SK-N-SH treated with all-trans-retinoic acid at 6 μM for 48 hours (cell line): ENCODE measurements at regions not wholly inside any gene's neighbourhood (a gene's known extent, or its start where the extent isn't known, plus 50 kb on each side); places are given as distances from the start of the nearest gene placed in this dataset.

Source experiments
- ATAC-seq: fragments of 200-7000 bp; cut with Tn5 transposase; 3 replicates; pipeline ENCODE4 v1.9.1; 2020; ENCODE audit warnings: mild to moderate bottlenecking, moderate library complexity
- ARNTL ChIP-seq: fragments of 450-650 bp; formaldehyde crosslinking; IDR thresholded peaks from 2 replicates; pipeline ENCODE4 v1.5.0; 2020; ENCODE audit warnings: low read depth, mild to moderate bottlenecking, moderate library complexity, borderline replicate concordance
- BACH2 ChIP-seq: fragments of 250-450 bp; sonication (Bioruptor Pico); IDR thresholded peaks from 2 replicates; pipeline ENCODE4 v1.9.0; 2021; ENCODE audit warnings: mild to moderate bottlenecking, borderline replicate concordance
- CSDC2 ChIP-seq: fragments of 250-450 bp; sonication (Bioruptor Pico); IDR thresholded peaks from 2 replicates; pipeline ENCODE4 v1.5.0; 2020; ENCODE audit warnings: mild to moderate bottlenecking, moderate library complexity
- ESRRG ChIP-seq: fragments of 250-450 bp; sonication (Bioruptor Pico); IDR thresholded peaks from 2 replicates; pipeline ENCODE4 v1.6.1; 2021; ENCODE audit warnings: mild to moderate bottlenecking
- GLIS3 ChIP-seq: fragments of 250-450 bp; sonication (Bioruptor Pico); IDR thresholded peaks from 2 replicates; pipeline ENCODE4 v1.5.0; 2020; ENCODE audit warnings: mild to moderate bottlenecking, moderate library complexity
- ISL1 ChIP-seq: fragments of 250-450 bp; sonication (Bioruptor Pico); IDR thresholded peaks from 2 replicates; pipeline ENCODE4 v2.1.2; 2022; ENCODE audit warnings: mild to moderate bottlenecking, moderate library complexity
- OSR1 ChIP-seq: fragments of 250-450 bp; sonication (Bioruptor Pico); IDR thresholded peaks from 2 replicates; pipeline ENCODE4 v1.8.0; 2022; ENCODE audit warnings: moderate library complexity, mild to moderate bottlenecking, inconsistent platforms
- PPARA ChIP-seq: fragments of 250-450 bp; sonication (Bioruptor Pico); IDR thresholded peaks from 2 replicates; pipeline ENCODE4 v1.5.0; 2020; ENCODE audit warnings: mild to moderate bottlenecking, borderline replicate concordance
- RARB ChIP-seq: fragments of 250-450 bp; sonication (Bioruptor Pico); IDR thresholded peaks from 2 replicates; pipeline ENCODE4 v1.8.0; 2021; ENCODE audit warnings: mild to moderate bottlenecking, moderate library complexity
- SNAI2 ChIP-seq: fragments of 250-450 bp; sonication (Bioruptor Pico); IDR thresholded peaks from 2 replicates; pipeline ENCODE4 v1.5.0; 2020; ENCODE audit warnings: mild to moderate bottlenecking, moderate library complexity
- TCF4 ChIP-seq: fragments of 250-450 bp; sonication (Bioruptor Pico); IDR thresholded peaks from 2 replicates; pipeline ENCODE4 v1.8.0; 2021; ENCODE audit warnings: mild to moderate bottlenecking, moderate library complexity, borderline replicate concordance
- TOX ChIP-seq: fragments of 250-450 bp; sonication (Bioruptor Pico); IDR thresholded peaks from 2 replicates; pipeline ENCODE4 v1.8.0; 2021; ENCODE audit warnings: mild to moderate bottlenecking, moderate library complexity, borderline replicate concordance
- ZC3H10 ChIP-seq: fragments of 250-450 bp; sonication (Bioruptor Pico); IDR thresholded peaks from 2 replicates; pipeline ENCODE4 v1.5.1; 2021; ENCODE audit warnings: mild to moderate bottlenecking, moderate library complexity
- ZFP3 ChIP-seq: fragments of 250-450 bp; sonication (Bioruptor Pico); IDR thresholded peaks from 2 replicates; pipeline ENCODE4 v1.5.0; 2020; ENCODE audit warnings: mild to moderate bottlenecking, moderate library complexity
- ZFP30 ChIP-seq: fragments of 450-650 bp; formaldehyde crosslinking; IDR thresholded peaks from 2 replicates; pipeline ENCODE4 v1.5.0; 2022; ENCODE audit warnings: mild to moderate bottlenecking, moderate library complexity
- ZNF565 ChIP-seq: fragments of 450-650 bp; formaldehyde crosslinking; conservative IDR thresholded peaks from 2 replicates; pipeline ENCODE4 v1.5.0; 2020; ENCODE audit warnings: low read depth, mild to moderate bottlenecking, moderate library complexity
- ZNF70 ChIP-seq: fragments of 450-650 bp; formaldehyde crosslinking; IDR thresholded peaks from 2 replicates; pipeline ENCODE4 v1.5.0; 2020; ENCODE audit warnings: mild to moderate bottlenecking, moderate library complexity
- ZNF8 ChIP-seq: fragments of 450-650 bp; formaldehyde crosslinking; IDR thresholded peaks from 2 replicates; pipeline ENCODE4 v1.5.0; 2020; ENCODE audit warnings: mild to moderate bottlenecking, moderate library complexity
- TF ChIP-seq, protein P1 (sequence below): fragments of 250-450 bp; sonication (Bioruptor Pico); IDR thresholded peaks from 2 replicates; pipeline ENCODE4 v1.5.1; 2021; ENCODE audit warnings: mild to moderate bottlenecking, moderate library complexity
- TF ChIP-seq, protein P2 (sequence below): fragments of 250-450 bp; sonication (Bioruptor Pico); IDR thresholded peaks from 2 replicates; pipeline ENCODE4 v1.8.0; 2020; ENCODE audit warnings: mild to moderate bottlenecking, moderate library complexity, borderline replicate concordance
- TF ChIP-seq, protein P3 (sequence below): fragments of 250-450 bp; sonication (Bioruptor Pico); IDR thresholded peaks from 2 replicates; pipeline ENCODE4 v1.5.0; 2020; ENCODE audit warnings: mild to moderate bottlenecking, moderate library complexity

DNA sequence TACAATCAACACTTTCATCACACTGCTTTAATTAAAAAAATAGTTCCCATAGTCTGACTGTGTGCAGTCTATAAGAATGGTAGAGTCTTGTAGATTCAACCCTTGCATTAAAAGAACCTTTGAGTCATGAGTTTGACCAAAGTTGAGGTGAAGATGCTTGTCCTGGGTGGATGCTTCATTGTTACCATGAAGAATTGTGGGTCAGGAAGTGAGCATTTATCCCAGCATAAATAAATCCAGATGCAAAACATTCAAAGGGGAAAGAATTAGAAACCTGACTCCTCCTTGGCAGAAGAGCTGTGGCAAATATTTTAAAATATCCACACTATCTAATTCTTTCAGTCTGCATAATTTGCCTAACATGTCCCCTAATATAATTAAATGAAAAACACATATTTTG, 72.9 kb upstream of the SPAG17 start:
- no peak for ATAC-seq
- TF ChIP-seq GLIS3 (CRISPR knock-in tag) (no peak), TCF4 (CRISPR knock-in tag) (no peak), PPARA (CRISPR knock-in tag) (no peak), ZFP3 (CRISPR knock-in tag) (no peak), CSDC2 (CRISPR knock-in tag) (no peak), ZC3H10 (CRISPR knock-in tag) (no peak), ZNF565 (no peak), ZFP30 (CRISPR knock-in tag) (no peak), ZNF8 (CRISPR knock-in tag) (no peak)

DNA sequence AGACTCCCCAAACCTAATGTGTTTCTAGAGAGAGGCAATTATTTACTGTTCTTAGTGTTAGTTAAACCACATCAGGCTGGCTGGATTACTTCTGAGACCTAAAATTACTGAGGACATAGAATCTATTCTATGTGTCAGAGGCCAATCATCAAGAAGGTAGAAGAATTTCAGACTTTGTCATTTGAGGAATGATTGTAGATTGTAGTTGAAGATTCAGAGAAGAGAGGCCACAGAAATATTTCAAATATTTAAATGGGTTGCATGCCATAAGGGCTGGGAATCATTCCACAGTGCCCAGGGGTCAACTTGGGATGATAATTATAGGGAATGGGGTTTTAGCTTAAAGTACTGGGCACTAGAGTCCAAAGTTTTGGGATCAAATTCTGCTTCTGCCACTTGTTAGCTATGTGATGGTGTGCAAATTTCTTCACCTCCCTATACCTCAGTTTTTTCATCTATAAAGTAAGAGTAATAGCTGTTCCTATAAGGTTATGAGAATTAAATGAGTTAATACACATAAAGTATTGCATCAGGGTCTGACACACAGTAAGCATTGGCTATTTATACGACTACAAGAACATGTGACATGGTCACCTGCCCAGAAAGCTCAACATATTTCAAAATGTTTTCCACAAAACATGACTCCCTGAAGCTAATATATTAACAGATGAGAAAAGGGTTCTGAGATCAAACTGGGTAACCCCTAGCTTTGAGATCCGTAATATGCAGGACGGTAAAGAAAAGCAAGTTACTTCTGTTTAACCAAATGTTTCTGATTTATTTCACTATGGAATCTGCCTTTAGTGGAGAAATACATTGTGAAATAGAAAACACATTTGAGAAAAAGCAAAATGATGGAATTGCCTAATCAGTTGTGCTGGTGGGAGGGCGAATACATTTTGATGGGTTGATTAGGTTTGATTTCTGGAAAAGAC, 69.7 kb upstream of the SPAG17 start:
- TF ChIP-seq ZNF565, result no peak
- TF ChIP-seq BACH2 (CRISPR knock-in tag), result no peak
- no peak for TF ChIP-seq ESRRG (CRISPR knock-in tag)
- TF ChIP-seq ZNF8 (CRISPR knock-in tag), result no peak
- TF ChIP-seq TCF4 (CRISPR knock-in tag), result no peak
- TF ChIP-seq OSR1 (CRISPR knock-in tag), result no peak
- TF ChIP-seq SNAI2, result no peak
- TF ChIP-seq PPARA (CRISPR knock-in tag), result no peak
- TF ChIP-seq, protein P1, sequence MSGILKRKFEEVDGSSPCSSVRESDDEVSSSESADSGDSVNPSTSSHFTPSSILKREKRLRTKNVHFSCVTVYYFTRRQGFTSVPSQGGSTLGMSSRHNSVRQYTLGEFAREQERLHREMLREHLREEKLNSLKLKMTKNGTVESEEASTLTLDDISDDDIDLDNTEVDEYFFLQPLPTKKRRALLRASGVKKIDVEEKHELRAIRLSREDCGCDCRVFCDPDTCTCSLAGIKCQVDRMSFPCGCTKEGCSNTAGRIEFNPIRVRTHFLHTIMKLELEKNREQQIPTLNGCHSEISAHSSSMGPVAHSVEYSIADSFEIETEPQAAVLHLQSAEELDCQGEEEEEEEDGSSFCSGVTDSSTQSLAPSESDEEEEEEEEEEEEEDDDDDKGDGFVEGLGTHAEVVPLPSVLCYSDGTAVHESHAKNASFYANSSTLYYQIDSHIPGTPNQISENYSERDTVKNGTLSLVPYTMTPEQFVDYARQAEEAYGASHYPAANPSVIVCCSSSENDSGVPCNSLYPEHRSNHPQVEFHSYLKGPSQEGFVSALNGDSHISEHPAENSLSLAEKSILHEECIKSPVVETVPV (CRISPR knock-in tag), result no peak
- TF ChIP-seq ZC3H10 (CRISPR knock-in tag), result no peak
- no peak for TF ChIP-seq ARNTL (CRISPR knock-in tag)
- TF ChIP-seq RARB, result no peak
- TF ChIP-seq ZFP3 (CRISPR knock-in tag), result no peak
- TF ChIP-seq, protein P2, sequence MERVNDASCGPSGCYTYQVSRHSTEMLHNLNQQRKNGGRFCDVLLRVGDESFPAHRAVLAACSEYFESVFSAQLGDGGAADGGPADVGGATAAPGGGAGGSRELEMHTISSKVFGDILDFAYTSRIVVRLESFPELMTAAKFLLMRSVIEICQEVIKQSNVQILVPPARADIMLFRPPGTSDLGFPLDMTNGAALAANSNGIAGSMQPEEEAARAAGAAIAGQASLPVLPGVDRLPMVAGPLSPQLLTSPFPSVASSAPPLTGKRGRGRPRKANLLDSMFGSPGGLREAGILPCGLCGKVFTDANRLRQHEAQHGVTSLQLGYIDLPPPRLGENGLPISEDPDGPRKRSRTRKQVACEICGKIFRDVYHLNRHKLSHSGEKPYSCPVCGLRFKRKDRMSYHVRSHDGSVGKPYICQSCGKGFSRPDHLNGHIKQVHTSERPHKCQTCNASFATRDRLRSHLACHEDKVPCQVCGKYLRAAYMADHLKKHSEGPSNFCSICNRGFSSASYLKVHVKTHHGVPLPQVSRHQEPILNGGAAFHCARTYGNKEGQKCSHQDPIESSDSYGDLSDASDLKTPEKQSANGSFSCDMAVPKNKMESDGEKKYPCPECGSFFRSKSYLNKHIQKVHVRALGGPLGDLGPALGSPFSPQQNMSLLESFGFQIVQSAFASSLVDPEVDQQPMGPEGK, result no peak
- TF ChIP-seq ISL1 (CRISPR knock-in tag), result no peak
- TF ChIP-seq, all 23 proteins: peak for 0
- ATAC-seq, result no peak

DNA sequence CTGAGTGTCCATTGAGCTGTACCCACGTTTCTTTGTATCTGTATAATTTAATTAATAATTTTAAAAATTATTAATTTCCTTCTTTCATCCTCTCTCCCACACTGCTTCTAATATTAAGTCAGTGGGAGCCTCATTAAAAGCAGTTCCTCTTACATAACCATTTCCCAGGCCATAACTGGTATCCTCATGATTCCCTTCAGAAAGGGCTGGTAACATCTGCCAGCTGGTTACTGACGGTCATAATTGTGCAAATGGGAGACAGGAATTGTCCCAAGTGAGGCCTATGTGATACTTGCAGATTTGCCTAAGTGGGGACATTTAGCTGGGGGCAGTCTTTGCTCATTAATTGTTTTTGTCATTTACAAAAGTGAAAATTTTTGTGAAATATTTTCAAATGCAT, 69.0 kb upstream of the SPAG17 start:
- TF ChIP-seq ZFP3 (CRISPR knock-in tag) (no peak), ZFP30 (CRISPR knock-in tag) (no peak), PPARA (CRISPR knock-in tag) (no peak), ZNF565 (no peak), SNAI2 (no peak), ZC3H10 (CRISPR knock-in tag) (no peak), ARNTL (CRISPR knock-in tag) (no peak), CSDC2 (CRISPR knock-in tag) (no peak), ISL1 (CRISPR knock-in tag) (no peak), TCF4 (CRISPR knock-in tag) (no peak), ZNF70 (CRISPR knock-in tag) (no peak), ZNF8 (CRISPR knock-in tag) (no peak), TOX (no peak), BACH2 (CRISPR knock-in tag) (no peak)
- TF ChIP-seq, protein P2, result no peak
- TF ChIP-seq, protein P1 (CRISPR knock-in tag), result no peak
- TF ChIP-seq, protein P3, sequence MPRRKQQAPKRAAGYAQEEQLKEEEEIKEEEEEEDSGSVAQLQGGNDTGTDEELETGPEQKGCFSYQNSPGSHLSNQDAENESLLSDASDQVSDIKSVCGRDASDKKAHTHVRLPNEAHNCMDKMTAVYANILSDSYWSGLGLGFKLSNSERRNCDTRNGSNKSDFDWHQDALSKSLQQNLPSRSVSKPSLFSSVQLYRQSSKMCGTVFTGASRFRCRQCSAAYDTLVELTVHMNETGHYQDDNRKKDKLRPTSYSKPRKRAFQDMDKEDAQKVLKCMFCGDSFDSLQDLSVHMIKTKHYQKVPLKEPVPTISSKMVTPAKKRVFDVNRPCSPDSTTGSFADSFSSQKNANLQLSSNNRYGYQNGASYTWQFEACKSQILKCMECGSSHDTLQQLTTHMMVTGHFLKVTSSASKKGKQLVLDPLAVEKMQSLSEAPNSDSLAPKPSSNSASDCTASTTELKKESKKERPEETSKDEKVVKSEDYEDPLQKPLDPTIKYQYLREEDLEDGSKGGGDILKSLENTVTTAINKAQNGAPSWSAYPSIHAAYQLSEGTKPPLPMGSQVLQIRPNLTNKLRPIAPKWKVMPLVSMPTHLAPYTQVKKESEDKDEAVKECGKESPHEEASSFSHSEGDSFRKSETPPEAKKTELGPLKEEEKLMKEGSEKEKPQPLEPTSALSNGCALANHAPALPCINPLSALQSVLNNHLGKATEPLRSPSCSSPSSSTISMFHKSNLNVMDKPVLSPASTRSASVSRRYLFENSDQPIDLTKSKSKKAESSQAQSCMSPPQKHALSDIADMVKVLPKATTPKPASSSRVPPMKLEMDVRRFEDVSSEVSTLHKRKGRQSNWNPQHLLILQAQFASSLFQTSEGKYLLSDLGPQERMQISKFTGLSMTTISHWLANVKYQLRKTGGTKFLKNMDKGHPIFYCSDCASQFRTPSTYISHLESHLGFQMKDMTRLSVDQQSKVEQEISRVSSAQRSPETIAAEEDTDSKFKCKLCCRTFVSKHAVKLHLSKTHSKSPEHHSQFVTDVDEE (CRISPR knock-in tag), result no peak
- no peak for ATAC-seq
